ENCODE measurements at regions not wholly inside any gene's neighbourhood (a gene's known extent, or its start where the extent isn't known, plus 50 kb on each side); places are given as distances from the start of the nearest gene placed in this dataset.

GRCh38 chr2:192735447-192735846 lies 540.7 kb upstream of the TMEFF2 start:
- H3K4me3 ChIP-seq (ENCODE audit: low read depth, low read length): no peak overlapping the region
- no peak for DNase-seq (ENCODE audit: low read depth)
- TF ChIP-seq CTCF (IDR thresholded peaks at IDR 0.05; ENCODE audit: insufficient read depth, low read length): no peak

GRCh38 chr2:192729369-192729768 lies 534.6 kb upstream of the TMEFF2 start:
- DNase-seq (ENCODE audit: low read depth): no peak
- TF ChIP-seq CTCF (IDR thresholded peaks at IDR 0.05; ENCODE audit: insufficient read depth, low read length): no peak
- no peak overlapping the region for H3K4me3 ChIP-seq (ENCODE audit: low read depth, low read length)

DNA sequence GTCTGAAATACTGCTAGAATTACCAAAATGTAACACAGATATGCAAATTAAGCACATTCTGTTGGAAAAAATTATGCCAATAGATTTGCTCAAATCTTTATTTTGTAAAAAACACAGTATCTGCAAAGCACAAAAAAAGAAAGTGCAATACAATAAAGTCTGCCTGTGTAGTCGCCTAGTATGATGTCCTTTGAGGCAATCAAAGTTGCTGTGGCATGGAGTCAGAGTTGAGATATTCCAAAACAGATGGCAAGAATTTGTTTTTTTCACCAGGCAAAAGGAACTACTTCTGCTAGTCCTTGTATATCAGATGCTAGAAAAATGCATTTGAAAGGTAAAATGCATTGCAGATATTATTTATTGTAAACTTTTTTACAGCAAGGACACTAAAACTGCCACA lies 531.3 kb upstream of the TMEFF2 start:
- no peak for DNase-seq (ENCODE audit: low read depth)
- H3K4me3 ChIP-seq (ENCODE audit: low read depth, low read length): no peak overlapping the region
- no peak for TF ChIP-seq CTCF (IDR thresholded peaks at IDR 0.05; ENCODE audit: insufficient read depth, low read length)

DNA sequence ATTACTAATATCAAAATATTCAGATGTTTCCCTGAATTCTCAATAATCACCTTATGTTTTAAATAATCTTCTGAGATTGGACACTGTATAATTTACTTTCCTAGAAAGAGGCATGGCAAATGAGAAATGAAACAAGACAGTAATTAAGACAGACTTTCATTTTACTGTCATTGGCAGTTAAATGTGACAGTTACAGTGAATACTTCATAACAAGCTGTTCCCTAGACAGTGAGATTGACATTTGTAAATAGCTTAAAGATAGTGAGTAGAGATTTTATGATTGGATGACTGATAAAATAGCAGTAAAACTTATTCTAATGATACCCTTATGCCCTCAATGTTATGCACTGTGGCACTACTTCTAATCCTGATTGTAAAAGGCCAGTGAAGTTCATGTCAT lies 524.9 kb upstream of the TMEFF2 start:
- no peak for DNase-seq (ENCODE audit: low read depth)
- no peak for TF ChIP-seq CTCF (IDR thresholded peaks at IDR 0.05; ENCODE audit: insufficient read depth, low read length)
- H3K4me3 ChIP-seq (ENCODE audit: low read depth, low read length): no peak overlapping the region

DNA sequence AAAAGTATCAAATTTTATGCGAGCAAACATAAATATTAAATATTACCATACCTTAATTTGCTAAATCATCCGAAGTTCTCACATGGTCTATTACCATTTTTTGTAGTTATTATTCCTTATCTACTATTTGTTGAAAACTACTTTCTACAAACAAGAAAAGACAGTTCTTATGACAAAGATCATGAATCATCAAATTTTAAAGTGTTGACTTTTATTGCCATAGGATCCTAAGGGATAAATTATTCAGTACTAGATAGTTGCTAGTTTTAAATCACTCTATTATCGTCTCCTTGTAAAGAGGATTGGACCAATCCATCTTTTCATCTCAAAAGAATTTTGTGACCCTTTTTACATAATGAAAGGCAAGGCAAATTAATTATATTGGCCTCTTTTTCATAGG lies 523.6 kb upstream of the TMEFF2 start:
- DNase-seq (ENCODE audit: low read depth): no peak
- H3K4me3 ChIP-seq (ENCODE audit: low read depth, low read length): no peak overlapping the region
- no peak for TF ChIP-seq CTCF (IDR thresholded peaks at IDR 0.05; ENCODE audit: insufficient read depth, low read length)

GRCh38 chr2:192700934-192701333 lies 506.2 kb upstream of the TMEFF2 start:
- H3K4me3 ChIP-seq (ENCODE audit: low read depth, low read length): no peak overlapping the region
- no peak for TF ChIP-seq CTCF (IDR thresholded peaks at IDR 0.05; ENCODE audit: insufficient read depth, low read length)
- DNase-seq (ENCODE audit: low read depth): no peak

- H3K4me3 ChIP-seq (ENCODE audit: low read depth, low read length): no peak overlapping the region
- no peak for DNase-seq (ENCODE audit: low read depth)
- no peak for TF ChIP-seq CTCF (IDR thresholded peaks at IDR 0.05; ENCODE audit: insufficient read depth, low read length)
Observed at GRCh38 chr2:192697880-192698279, 503.1 kb upstream of the TMEFF2 start.

Measured in fibroblast of the aortic adventitia (primary cell).